Mammary epithelial cell (primary cell): ENCODE measurements at regions not wholly inside any gene's neighbourhood (a gene's known extent, or its start where the extent isn't known, plus 50 kb on each side); places are given as distances from the start of the nearest gene placed in this dataset.

Source experiments
- EZH2 ChIP-seq: IDR thresholded peaks from 2 replicates; pipeline ENCODE4 v1.6.1; 2012; ENCODE audit warnings: low read length, inconsistent platforms, borderline replicate concordance
- TF ChIP-seq, protein P1 (sequence below), 2 donors: IDR thresholded peaks in 1 of 2; conservative IDR thresholded peaks in 1 of 2; 2 replicates each; pipeline ENCODE4 v1.5.1; 2011 to 2012; ENCODE audit warnings: inconsistent platforms in 2 of 2, low read length in 2 of 2, mild to moderate bottlenecking in 2 of 2, control low read depth in 1 of 2, low read depth in 1 of 2; ENCODE audit not compliant: insufficient read depth in 1 of 2; ENCODE audit errors: extremely low read depth in 1 of 2

DNA sequence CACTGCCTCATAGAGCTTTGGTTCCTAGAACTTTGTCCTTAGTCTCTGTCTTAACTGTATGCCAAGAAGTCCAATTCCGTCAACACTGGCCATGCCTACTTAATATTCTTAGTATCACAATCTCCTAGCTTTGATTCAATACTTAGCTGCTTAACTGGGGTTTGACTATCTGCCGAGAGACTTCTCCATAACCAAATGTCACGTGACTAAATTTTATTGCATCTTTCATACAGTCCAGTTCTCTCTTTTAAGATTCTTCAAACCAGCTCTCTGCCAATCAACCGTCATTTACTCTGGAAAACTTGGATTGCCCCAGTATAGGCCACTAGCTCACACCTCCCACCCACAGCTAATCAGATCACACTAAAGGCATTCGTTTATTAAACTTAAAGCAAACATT is 122.8 kb downstream of the ATXN7L3B start:
- TF ChIP-seq, protein P1, sequence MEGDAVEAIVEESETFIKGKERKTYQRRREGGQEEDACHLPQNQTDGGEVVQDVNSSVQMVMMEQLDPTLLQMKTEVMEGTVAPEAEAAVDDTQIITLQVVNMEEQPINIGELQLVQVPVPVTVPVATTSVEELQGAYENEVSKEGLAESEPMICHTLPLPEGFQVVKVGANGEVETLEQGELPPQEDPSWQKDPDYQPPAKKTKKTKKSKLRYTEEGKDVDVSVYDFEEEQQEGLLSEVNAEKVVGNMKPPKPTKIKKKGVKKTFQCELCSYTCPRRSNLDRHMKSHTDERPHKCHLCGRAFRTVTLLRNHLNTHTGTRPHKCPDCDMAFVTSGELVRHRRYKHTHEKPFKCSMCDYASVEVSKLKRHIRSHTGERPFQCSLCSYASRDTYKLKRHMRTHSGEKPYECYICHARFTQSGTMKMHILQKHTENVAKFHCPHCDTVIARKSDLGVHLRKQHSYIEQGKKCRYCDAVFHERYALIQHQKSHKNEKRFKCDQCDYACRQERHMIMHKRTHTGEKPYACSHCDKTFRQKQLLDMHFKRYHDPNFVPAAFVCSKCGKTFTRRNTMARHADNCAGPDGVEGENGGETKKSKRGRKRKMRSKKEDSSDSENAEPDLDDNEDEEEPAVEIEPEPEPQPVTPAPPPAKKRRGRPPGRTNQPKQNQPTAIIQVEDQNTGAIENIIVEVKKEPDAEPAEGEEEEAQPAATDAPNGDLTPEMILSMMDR (conservative IDR thresholded peaks at IDR 0.05 in 1 of 2, IDR thresholded peaks at IDR 0.05 in 1 of 2; ENCODE audit: extremely low read depth in 1 of 2, insufficient read depth in 1 of 2, low read depth in 1 of 2, low read length in 2 of 2), result no peak
- no peak for TF ChIP-seq EZH2
